Fibroblast of lung (primary cell): ENCODE measurements at regions not wholly inside any gene's neighbourhood (a gene's known extent, or its start where the extent isn't known, plus 50 kb on each side); places are given as distances from the start of the nearest gene placed in this dataset.

ENCODE experiments used
- EZH2 ChIP-seq: IDR thresholded peaks from 2 replicates; pipeline ENCODE4 v1.5.1; 2012; ENCODE audit warnings: low read length, control low read depth, mild to moderate bottlenecking; ENCODE audit errors: missing control alignments
- TF ChIP-seq, protein P1 (sequence below), 2 donors: IDR thresholded peaks in 1 of 2; conservative IDR thresholded peaks in 1 of 2; 1 replicate in 1 of 2; 2 replicates in 1 of 2; pipeline ENCODE4 v1.5.1; 2011 to 2012; ENCODE audit warnings: low read length in 2 of 2, control low read depth in 1 of 2, inconsistent platforms in 1 of 2, low read depth in 1 of 2, mild to moderate bottlenecking in 1 of 2

DNA sequence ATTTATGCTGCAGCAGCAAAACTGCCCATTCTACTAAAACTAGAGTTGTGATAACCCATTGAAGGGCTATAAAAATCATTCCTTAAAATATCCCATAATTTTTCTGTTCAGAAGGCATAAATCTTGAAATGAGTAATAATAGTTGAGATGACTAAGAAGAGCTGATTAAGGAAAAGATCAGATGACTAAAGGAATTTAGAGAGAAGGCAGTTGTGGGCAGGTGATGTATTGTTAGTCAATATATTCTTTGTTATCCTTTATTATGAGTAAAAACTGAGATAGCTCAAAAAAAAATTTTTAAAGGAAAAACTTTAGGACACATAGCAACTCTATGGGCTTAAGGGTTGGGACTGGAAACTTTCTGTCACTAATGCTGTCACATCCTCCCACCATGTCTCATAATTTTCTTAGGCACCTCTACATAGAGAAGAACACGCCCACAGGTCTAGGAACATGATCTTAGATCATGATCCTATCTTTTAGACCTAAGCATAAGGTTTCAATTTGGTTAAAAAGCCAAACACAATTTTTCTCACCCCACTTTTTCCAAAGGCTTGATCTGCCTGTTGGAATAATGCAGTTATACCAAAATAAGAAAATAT, 597.5 kb upstream of the MEF2C start:
- no peak for TF ChIP-seq EZH2
- TF ChIP-seq, protein P1, sequence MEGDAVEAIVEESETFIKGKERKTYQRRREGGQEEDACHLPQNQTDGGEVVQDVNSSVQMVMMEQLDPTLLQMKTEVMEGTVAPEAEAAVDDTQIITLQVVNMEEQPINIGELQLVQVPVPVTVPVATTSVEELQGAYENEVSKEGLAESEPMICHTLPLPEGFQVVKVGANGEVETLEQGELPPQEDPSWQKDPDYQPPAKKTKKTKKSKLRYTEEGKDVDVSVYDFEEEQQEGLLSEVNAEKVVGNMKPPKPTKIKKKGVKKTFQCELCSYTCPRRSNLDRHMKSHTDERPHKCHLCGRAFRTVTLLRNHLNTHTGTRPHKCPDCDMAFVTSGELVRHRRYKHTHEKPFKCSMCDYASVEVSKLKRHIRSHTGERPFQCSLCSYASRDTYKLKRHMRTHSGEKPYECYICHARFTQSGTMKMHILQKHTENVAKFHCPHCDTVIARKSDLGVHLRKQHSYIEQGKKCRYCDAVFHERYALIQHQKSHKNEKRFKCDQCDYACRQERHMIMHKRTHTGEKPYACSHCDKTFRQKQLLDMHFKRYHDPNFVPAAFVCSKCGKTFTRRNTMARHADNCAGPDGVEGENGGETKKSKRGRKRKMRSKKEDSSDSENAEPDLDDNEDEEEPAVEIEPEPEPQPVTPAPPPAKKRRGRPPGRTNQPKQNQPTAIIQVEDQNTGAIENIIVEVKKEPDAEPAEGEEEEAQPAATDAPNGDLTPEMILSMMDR (conservative IDR thresholded peaks at IDR 0.05 in 1 of 2, IDR thresholded peaks at IDR 0.05 in 1 of 2; ENCODE audit: low read depth in 1 of 2, low read length in 2 of 2) = no peak
